ENCODE measurements at regions not wholly inside any gene's neighbourhood (a gene's known extent, or its start where the extent isn't known, plus 50 kb on each side); places are given as distances from the start of the nearest gene placed in this dataset.

GRCh38 chr1:201701831-201702230 lies 127.1 kb upstream of the IPO9 start:
- ChIA-PET CTCF (interaction anchor here (14.3 kb wide), 1 partner anchor 142 kb away, joined by 154 read pairs; no protein-coding TSS in a partner anchor), POLR2A (no interaction called here), RAD21 (ENCODE audit: unreplicated experiment) (interaction anchor here (2.2 to 3.5 kb wide), 2 partner anchors 142 to 220 kb away, joined by 5 to 31 read pairs; no protein-coding TSS in a partner anchor), SMC1A (ENCODE audit: uncharacterized antibody, unreplicated experiment) (no interaction called here)
- in situ Hi-C loops (cut with MboI): no loop called here
- H3K27ac ChIP-seq (ENCODE audit: control insufficient read depth, insufficient read depth): no peak overlapping the region
- no peak overlapping the region for H2AFZ ChIP-seq (ENCODE audit: control insufficient read depth, low read depth, low read length)
- BruUV-seq (replicated peaks): no TSS peak
- intact Hi-C loops (cut with micrococcal nuclease; ENCODE audit: unreplicated experiment): no loop called here
- 21% methylated on average over 2 of the region's 2 CpGs for WGBS (ENCODE audit: insufficient coverage, insufficient replicate concordance, low lambda C conversion rate, missing lambda C conversion rate)
- no peak overlapping the region for H3K4me2 ChIP-seq (ENCODE audit: control insufficient read depth, insufficient read depth)
- no peak overlapping the region for H3K9ac ChIP-seq (ENCODE audit: control insufficient read depth, insufficient read depth, low read length)
- H3K27me3 ChIP-seq (replicated peaks in 1 of 2; ENCODE audit: control insufficient read depth in 2 of 2, insufficient read depth in 2 of 2, low read length in 1 of 2): no peaks in the 10 kb centered on the region
- ATAC-seq (no peak), FAIRE-seq (no peak), DNase-seq (ENCODE audit: low read depth, low spot score) (no peak)
- no peak overlapping the region for H3K4me3 ChIP-seq
- H3K36me3 ChIP-seq (ENCODE audit: control insufficient read depth in 2 of 2, insufficient read depth in 2 of 2, low read length in 1 of 2): no peaks in the 10 kb centered on the region
- H3K9me3 ChIP-seq (replicated peaks; ENCODE audit: control insufficient read depth, insufficient read depth, low read length): no peaks in the 10 kb centered on the region
- no peaks in the 10 kb centered on the region for H4K20me1 ChIP-seq (ENCODE audit: control insufficient read depth, insufficient read depth)
- no peak for TF ChIP-seq SRF (IDR thresholded peaks at IDR 0.05; ENCODE audit: low read depth in 2 of 2, low read length in 2 of 2)
- TF ChIP-seq HCFC1 (IDR thresholded peaks at IDR 0.05; ENCODE audit: low read length): no peak
- no peak for TF ChIP-seq KLF5 (IDR thresholded peaks at IDR 0.05; ENCODE audit: partially characterized antibody)
- no peak for TF ChIP-seq CREM (IDR thresholded peaks at IDR 0.05; ENCODE audit: low read depth)
- no peak for TF ChIP-seq SREBF2 (IDR thresholded peaks at IDR 0.05; ENCODE audit: low read length)
- TF ChIP-seq LARP7 (IDR thresholded peaks at IDR 0.05): no peak
- no peaks in the 10 kb centered on the region for H3K4me1 ChIP-seq (ENCODE audit: control insufficient read depth, insufficient read depth, low read length)
- no peaks in the 10 kb centered on the region for H3K79me2 ChIP-seq (ENCODE audit: control insufficient read depth, insufficient read depth, low read length)

DNA sequence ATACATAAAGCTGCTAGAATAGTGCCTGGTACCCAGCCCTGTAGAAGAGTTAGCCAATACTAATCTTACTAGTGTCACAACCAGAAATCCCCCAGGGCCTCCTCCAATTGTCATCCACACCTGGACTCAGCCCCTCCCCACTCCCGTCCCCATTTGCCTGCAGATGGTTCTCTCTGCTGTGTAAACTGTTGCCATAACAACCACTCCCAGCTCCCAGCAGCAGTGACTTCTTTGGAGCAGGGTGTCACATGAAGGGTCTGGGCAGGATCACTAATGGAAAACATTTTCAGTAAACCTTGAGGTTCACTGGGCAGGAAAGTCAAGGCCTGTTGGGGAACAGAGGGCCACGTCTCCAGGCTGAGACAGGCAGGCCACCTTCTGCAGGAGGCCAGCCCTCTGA lies 126.0 kb upstream of the IPO9 start:
- intact Hi-C loops (cut with micrococcal nuclease; ENCODE audit: unreplicated experiment): no loop called here
- H3K9me3 ChIP-seq (replicated peaks; ENCODE audit: control insufficient read depth, insufficient read depth, low read length): no peaks in the 10 kb centered on the region
- DNase-seq (ENCODE audit: low read depth, low spot score): no peak
- H3K4me2 ChIP-seq (ENCODE audit: control insufficient read depth, insufficient read depth): no peak overlapping the region
- no peaks in the 10 kb centered on the region for H3K4me1 ChIP-seq (ENCODE audit: control insufficient read depth, insufficient read depth, low read length)
- no peaks in the 10 kb centered on the region for H3K36me3 ChIP-seq (ENCODE audit: control insufficient read depth in 2 of 2, insufficient read depth in 2 of 2, low read length in 1 of 2)
- H3K79me2 ChIP-seq (ENCODE audit: control insufficient read depth, insufficient read depth, low read length): no peaks in the 10 kb centered on the region
- BruUV-seq (replicated peaks): no TSS peak
- RAD21 ChIA-PET (ENCODE audit: unreplicated experiment): interaction anchor here (0.9 to 3.5 kb wide), 6 partner anchors 30 to 221 kb away, joined by 3 to 31 read pairs (median 4); no protein-coding TSS in a partner anchor
- FAIRE-seq: no peak
- no peak overlapping the region for H2AFZ ChIP-seq (ENCODE audit: control insufficient read depth, low read depth, low read length)
- no peaks in the 10 kb centered on the region for H3K27me3 ChIP-seq (replicated peaks in 1 of 2; ENCODE audit: control insufficient read depth in 2 of 2, insufficient read depth in 2 of 2, low read length in 1 of 2)
- in situ Hi-C loops (cut with MboI): no loop called here
- peak; percentile 13; the same call in 2 of the 3 replicates for ATAC-seq
- SMC1A ChIA-PET (ENCODE audit: uncharacterized antibody, unreplicated experiment): interaction anchor here (1.0 to 3.1 kb wide), 5 partner anchors 9 to 172 kb away, joined by 3 to 15 read pairs (median 6); no protein-coding TSS in a partner anchor
- H3K27ac ChIP-seq (ENCODE audit: control insufficient read depth, insufficient read depth): no peak overlapping the region
- TF ChIP-seq BMI1 (IDR thresholded peaks at IDR 0.05; ENCODE audit: borderline replicate concordance): 0 out of 2 replicates have a peak, but pooled peaks have one; percentile 38
- TF ChIP-seq, protein P1, sequence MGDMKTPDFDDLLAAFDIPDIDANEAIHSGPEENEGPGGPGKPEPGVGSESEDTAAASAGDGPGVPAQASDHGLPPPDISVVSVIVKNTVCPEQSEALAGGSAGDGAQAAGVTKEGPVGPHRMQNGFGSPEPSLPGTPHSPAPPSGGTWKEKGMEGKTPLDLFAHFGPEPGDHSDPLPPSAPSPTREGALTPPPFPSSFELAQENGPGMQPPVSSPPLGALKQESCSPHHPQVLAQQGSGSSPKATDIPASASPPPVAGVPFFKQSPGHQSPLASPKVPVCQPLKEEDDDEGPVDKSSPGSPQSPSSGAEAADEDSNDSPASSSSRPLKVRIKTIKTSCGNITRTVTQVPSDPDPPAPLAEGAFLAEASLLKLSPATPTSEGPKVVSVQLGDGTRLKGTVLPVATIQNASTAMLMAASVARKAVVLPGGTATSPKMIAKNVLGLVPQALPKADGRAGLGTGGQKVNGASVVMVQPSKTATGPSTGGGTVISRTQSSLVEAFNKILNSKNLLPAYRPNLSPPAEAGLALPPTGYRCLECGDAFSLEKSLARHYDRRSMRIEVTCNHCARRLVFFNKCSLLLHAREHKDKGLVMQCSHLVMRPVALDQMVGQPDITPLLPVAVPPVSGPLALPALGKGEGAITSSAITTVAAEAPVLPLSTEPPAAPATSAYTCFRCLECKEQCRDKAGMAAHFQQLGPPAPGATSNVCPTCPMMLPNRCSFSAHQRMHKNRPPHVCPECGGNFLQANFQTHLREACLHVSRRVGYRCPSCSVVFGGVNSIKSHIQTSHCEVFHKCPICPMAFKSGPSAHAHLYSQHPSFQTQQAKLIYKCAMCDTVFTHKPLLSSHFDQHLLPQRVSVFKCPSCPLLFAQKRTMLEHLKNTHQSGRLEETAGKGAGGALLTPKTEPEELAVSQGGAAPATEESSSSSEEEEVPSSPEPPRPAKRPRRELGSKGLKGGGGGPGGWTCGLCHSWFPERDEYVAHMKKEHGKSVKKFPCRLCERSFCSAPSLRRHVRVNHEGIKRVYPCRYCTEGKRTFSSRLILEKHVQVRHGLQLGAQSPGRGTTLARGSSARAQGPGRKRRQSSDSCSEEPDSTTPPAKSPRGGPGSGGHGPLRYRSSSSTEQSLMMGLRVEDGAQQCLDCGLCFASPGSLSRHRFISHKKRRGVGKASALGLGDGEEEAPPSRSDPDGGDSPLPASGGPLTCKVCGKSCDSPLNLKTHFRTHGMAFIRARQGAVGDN (IDR thresholded peaks at IDR 0.05): no peak
- peak; percentile 77 for TF ChIP-seq RFX5 (IDR thresholded peaks at IDR 0.05; ENCODE audit: low read depth, low read length)
- no peaks in the 10 kb centered on the region for H4K20me1 ChIP-seq (ENCODE audit: control insufficient read depth, insufficient read depth)
- WGBS (ENCODE audit: insufficient coverage, insufficient replicate concordance, low lambda C conversion rate, missing lambda C conversion rate): 0% methylated on average over 2 of the region's 2 CpGs
- H3K9ac ChIP-seq (ENCODE audit: control insufficient read depth, insufficient read depth, low read length): no peak overlapping the region
- CTCF ChIA-PET: interaction anchor here (0.6 to 14.7 kb wide), 9 partner anchors 10 to 221 kb away, joined by 3 to 332 read pairs (median 7); no protein-coding TSS in a partner anchor
- H3K4me3 ChIP-seq: no peak overlapping the region
- POLR2A ChIA-PET: no interaction called here

Data from GM12878 (cell line).